Heart left ventricle (tissue), 13 donors: ENCODE measurements at regions not wholly inside any gene's neighbourhood (a gene's known extent, or its start where the extent isn't known, plus 50 kb on each side); places are given as distances from the start of the nearest gene placed in this dataset.

Experiments
- CTCF ChIP-seq, 12 donors: fragments of 200-600 bp; sonication (generic) in 4 of 12; IDR thresholded peaks; one replicate each; pipeline versions ENCODE4 v1.5.0 to v1.8.0; 2018 to 2022; ENCODE audit warnings: antibody characterized with exemption in 12 of 12, mild to moderate bottlenecking in 5 of 12
- POLR2A ChIP-seq, 2 donors: fragments of 450-650 bp; IDR thresholded peaks; one replicate each; pipeline ENCODE4 v1.6.1; 2017; ENCODE audit warnings: antibody characterized with exemption in 2 of 2, mild to moderate bottlenecking in 2 of 2, moderate library complexity in 2 of 2
- donor health status: ischemic (EF 13 %, LVEDD 7.1; RV severe dilation, severe dysfunction).
- donor health status: DM: no; HTN: yes; CAD: no.
- donor health status: DM: no; HTN: no; CAD: no.
- donor health status: ischemic (EF 25% LVEDD 6.9; RV normal size, moderate dysfunction).
- donor health status: ischemic (EF 25% LVEDD 5.7; RV mildly dilated, moderate dysfunction).
- donor health status: ischemic (EF 35%, LVEDD 5.7; RV mildly dilated, moderate dysfunction).
- donor health status: nonischemic (EF 11% LVEDD 7.7; RV severe dilation, severe dysfunction).
- donor health status: DM: yes; HTN: yes; CAD: no.
- donor health status: PGD.
- donor health status: ischemic (EF 29% LVEDD 5.4; RV normal size, mild dysfunction).
- donor health status: nonischemic (EF 23%, LVEDD 6.1; RV moderate dilation, normal function).

- TF ChIP-seq CTCF (IDR thresholded peaks at IDR 0.05) (no peak), POLR2A (IDR thresholded peaks at IDR 0.05) (no peak)
Measured at GRCh38 chrY:16480031-16480430, 1400.0 kb downstream of the CDY2B start.
